IMR-90 (cell line): ENCODE measurements at regions not wholly inside any gene's neighbourhood (a gene's known extent, or its start where the extent isn't known, plus 50 kb on each side); places are given as distances from the start of the nearest gene placed in this dataset.

Source experiments
- ATAC-seq: fragments of 200-7000 bp; cut with Tn5 transposase; 2 replicates; pipeline ENCODE4 v1.9.1; 2020; ENCODE audit warnings: low read depth, mild to moderate bottlenecking, moderate library complexity
- BruUV-seq: library from RNA; stranded (reverse); fragments of 400-500 nt; replicated peaks from 2 replicates; lab custom pipeline; 2021; lab: Mats Ljungman, UMichigan
- CTCF ChIA-PET: fragments of 300-600 bp; formaldehyde crosslinking; extraction: SDS; loops from one replicate; lab custom pipeline; 2021; ENCODE audit warnings: antibody characterized with exemption; lab: Yijun Ruan, JAX
- POLR2A ChIA-PET: fragments of 300-600 bp; sonication (Branson Sonifier 250); formaldehyde crosslinking; loops from one replicate; lab custom pipeline; 2022; ENCODE audit warnings: antibody characterized with exemption; ENCODE audit not compliant: unreplicated experiment; lab: Charles Lee
- DNase-seq: peaks from one replicate; pipeline ENCODE4 v3.0.0; 2013
- H2AFZ ChIP-seq: replicated peaks from 2 replicates; pipeline ENCODE3; 2013; ENCODE audit warnings: low read length, mild to moderate bottlenecking; ENCODE audit not compliant: poor library complexity
- H2AK5ac ChIP-seq: 2 replicates; pipeline ENCODE4 v1.6.1; 2013; ENCODE audit warnings: low read depth, low read length, inconsistent platforms
- H2AK9ac ChIP-seq: replicated peaks from 2 replicates; pipeline ENCODE3; 2013; ENCODE audit warnings: mild to moderate bottlenecking, low read depth, low read length, moderate library complexity; ENCODE audit not compliant: poor library complexity
- H2BK120ac ChIP-seq: 2 replicates; pipeline ENCODE4 v1.6.1; 2013; ENCODE audit warnings: low read depth, low read length, inconsistent platforms
- H2BK15ac ChIP-seq: 3 replicates; pipeline ENCODE4 v1.6.1; 2013; ENCODE audit warnings: low read depth, low read length, inconsistent platforms
- H2BK20ac ChIP-seq: 2 replicates; pipeline ENCODE4 v1.6.1; 2013; ENCODE audit warnings: low read depth, mild to moderate bottlenecking, inconsistent platforms, low read length, moderate library complexity
- H2BK5ac ChIP-seq: 2 replicates; pipeline ENCODE4 v1.6.1; 2013; ENCODE audit warnings: mild to moderate bottlenecking, low read depth, low read length, inconsistent platforms; ENCODE audit not compliant: poor library complexity, severe bottlenecking
- H3K14ac ChIP-seq: replicated peaks from 2 replicates; pipeline ENCODE4 v1.6.1; 2013; ENCODE audit warnings: low read depth, low read length, inconsistent platforms
- H3K18ac ChIP-seq: 2 replicates; pipeline ENCODE4 v1.6.1; 2013; ENCODE audit warnings: low read depth, low read length, control low read depth
- H3K23ac ChIP-seq: 2 replicates; pipeline ENCODE4 v1.6.1; 2013; ENCODE audit warnings: low read depth, low read length, inconsistent platforms
- H3K27ac ChIP-seq: 2 replicates; pipeline ENCODE4 v1.5.1; 2013; ENCODE audit warnings: mild to moderate bottlenecking, control low read depth, low read length; ENCODE audit not compliant: insufficient read depth
- H3K27me3 ChIP-seq: 2 replicates; pipeline ENCODE4 v1.6.1; 2013; ENCODE audit warnings: low read length; ENCODE audit not compliant: control insufficient read depth, insufficient read depth
- H3K36me3 ChIP-seq: 2 replicates; pipeline ENCODE4 v1.6.1; 2013; ENCODE audit warnings: low read length, mixed read lengths; ENCODE audit not compliant: control insufficient read depth, insufficient read depth
- H3K4ac ChIP-seq: 2 replicates; pipeline ENCODE4 v1.6.1; 2013; ENCODE audit warnings: low read depth, low read length, inconsistent platforms
- H3K4me1 ChIP-seq: 2 replicates; pipeline ENCODE4 v1.6.1; 2013; ENCODE audit warnings: low read length, mixed read lengths; ENCODE audit not compliant: control insufficient read depth, insufficient read depth
- H3K4me2 ChIP-seq: 2 replicates; pipeline ENCODE4 v1.6.1; 2013; ENCODE audit warnings: low read depth, mild to moderate bottlenecking, control low read depth, low read length, moderate library complexity
- H3K4me3 ChIP-seq: 2 replicates; pipeline ENCODE4 v1.5.1; 2013; ENCODE audit warnings: low read depth, mild to moderate bottlenecking, control low read depth, low read length, moderate library complexity; ENCODE audit not compliant: insufficient read depth
- H3K56ac ChIP-seq: 2 replicates; pipeline ENCODE4 v1.6.1; 2013; ENCODE audit warnings: low read length, inconsistent platforms; ENCODE audit not compliant: insufficient read depth; ENCODE audit errors: extremely low read depth
- H3K79me1 ChIP-seq, 2 experiments: 2 replicates each; pipeline ENCODE4 v1.6.1; 2013; ENCODE audit warnings: low read length in 2 of 2, inconsistent platforms in 1 of 2, low read depth in 1 of 2
- H3K9ac ChIP-seq: 2 replicates; pipeline ENCODE4 v1.6.1; 2013; ENCODE audit warnings: low read depth, low read length, control low read depth
- H3K9me1 ChIP-seq: 2 replicates; pipeline ENCODE4 v1.6.1; 2013; ENCODE audit warnings: low read length, inconsistent platforms; ENCODE audit not compliant: insufficient read depth
- H3K9me3 ChIP-seq: 2 replicates; pipeline ENCODE4 v1.6.1; 2013; ENCODE audit warnings: low read length; ENCODE audit not compliant: control insufficient read depth, insufficient read depth
- H4K20me1 ChIP-seq: 2 replicates; pipeline ENCODE4 v1.6.1; 2013; ENCODE audit warnings: low read length, inconsistent platforms; ENCODE audit not compliant: insufficient read depth
- H4K5ac ChIP-seq: 2 replicates; pipeline ENCODE4 v1.6.1; 2013; ENCODE audit warnings: mild to moderate bottlenecking, low read depth, low read length, control low read depth
- H4K8ac ChIP-seq, 2 experiments: 2 replicates each; pipeline ENCODE4 v1.6.1; 2013; ENCODE audit warnings: low read depth in 2 of 2, low read length in 2 of 2, control low read depth in 1 of 2, inconsistent platforms in 1 of 2
- H4K91ac ChIP-seq: 2 replicates; pipeline ENCODE4 v1.6.1; 2013; ENCODE audit warnings: low read depth, low read length, inconsistent platforms; ENCODE audit not compliant: insufficient read depth
- BHLHE40 ChIP-seq: fragments of 150-350 bp; IDR thresholded peaks from 2 replicates; pipeline ENCODE4 v1.6.1; 2016; ENCODE audit warnings: mild to moderate bottlenecking, low read depth, low read length
- CHD1 ChIP-seq: IDR thresholded peaks from 2 replicates; pipeline ENCODE4 v1.6.1; 2012; ENCODE audit warnings: low read depth, low read length, improper control_type of control experiment
- CTCF ChIP-seq: conservative IDR thresholded peaks from 2 replicates; pipeline ENCODE4 v1.5.1; 2012; ENCODE audit warnings: mild to moderate bottlenecking, low read depth, low read length, improper control_type of control experiment
- ELK1 ChIP-seq: fragments of 150-350 bp; IDR thresholded peaks from 2 replicates; pipeline ENCODE4 v1.6.1; 2016; ENCODE audit warnings: low read depth, mild to moderate bottlenecking, low read length, moderate library complexity, borderline replicate concordance
- FOS ChIP-seq: fragments of 150-350 bp; IDR thresholded peaks from 2 replicates; pipeline ENCODE4 v1.6.1; 2016; ENCODE audit warnings: low read depth, low read length
- MAFK ChIP-seq: IDR thresholded peaks from 2 replicates; pipeline ENCODE4 v1.6.1; 2012; ENCODE audit warnings: low read depth, low read length, improper control_type of control experiment
- MAZ ChIP-seq: IDR thresholded peaks from 2 replicates; pipeline ENCODE4 v1.6.1; 2012; ENCODE audit warnings: low read depth, mild to moderate bottlenecking, low read length, improper control_type of control experiment, moderate library complexity, borderline replicate concordance
- MXI1 ChIP-seq: IDR thresholded peaks from 2 replicates; pipeline ENCODE4 v1.6.1; 2012; ENCODE audit warnings: low read depth, mild to moderate bottlenecking, low read length, moderate library complexity, borderline replicate concordance
- NFE2L2 ChIP-seq: fragments of 150-350 bp; IDR thresholded peaks from 2 replicates; pipeline ENCODE4 v1.6.1; 2016; ENCODE audit warnings: low read depth, mild to moderate bottlenecking, low read length
- POLR2A ChIP-seq: IDR thresholded peaks from 2 replicates; pipeline ENCODE4 v1.6.1; 2012; ENCODE audit warnings: mild to moderate bottlenecking, low read depth, low read length
- RAD21 ChIP-seq: IDR thresholded peaks from 2 replicates; pipeline ENCODE4 v1.6.1; 2012; ENCODE audit warnings: low read length, improper control_type of control experiment
- RCOR1 ChIP-seq: IDR thresholded peaks from 2 replicates; pipeline ENCODE4 v1.6.1; 2012; ENCODE audit warnings: mild to moderate bottlenecking, low read length, improper control_type of control experiment; ENCODE audit not compliant: insufficient replicate concordance
- RFX5 ChIP-seq: IDR thresholded peaks from 2 replicates; pipeline ENCODE4 v1.8.0; 2012; ENCODE audit warnings: low read depth, mild to moderate bottlenecking, low read length, moderate library complexity
- SMC3 ChIP-seq: fragments of 150-350 bp; IDR thresholded peaks from 2 replicates; pipeline ENCODE4 v1.6.1; 2016; ENCODE audit warnings: low read depth, mild to moderate bottlenecking, antibody characterized with exemption, low read length, moderate library complexity
- USF2 ChIP-seq: fragments of 150-350 bp; IDR thresholded peaks from 2 replicates; pipeline ENCODE4 v1.6.1; 2017; ENCODE audit warnings: mild to moderate bottlenecking, antibody characterized with exemption, low read length, low read depth
- WGBS, 2 experiments: methylation state at CpG; one replicate each; pipeline versions ENCODE4 v1.1.5 to v1.1.7; 2013; ENCODE audit warnings: missing lambda C conversion rate in 2 of 2; ENCODE audit not compliant: insufficient read length in 1 of 2; ENCODE audit errors: extremely low coverage in 2 of 2; 5-methylcytosine and 5-hydroxymethylcytosine counted together
- dilution Hi-C: fragments of 300-500 bp; cut with HindIII; formaldehyde crosslinking; loops from one replicate; pipeline ENCODE4 v1.14.3; 2018; ENCODE audit warnings: low sequenced_read_pairs; ENCODE audit not compliant: unreplicated experiment
- in situ Hi-C: fragments of 300-500 bp; cut with MboI; formaldehyde crosslinking; loops from 3 replicates; pipeline ENCODE4 v1.14.3; 2019; ENCODE audit warnings: low sequenced_read_pairs, inconsistent platforms, mixed read lengths
- intact Hi-C: fragments of 100-400 bp; cut with micrococcal nuclease; formaldehyde crosslinking; loops from 2 replicates; pipeline ENCODE4 v1.10.0; 2022

GRCh38 chr16:80319181-80319580, 221.6 kb upstream of the DYNLRB2 start:
- no TSS peak for BruUV-seq
- Histone ChIP-seq H3K4me3 (no peak overlapping the region), H3K56ac (no peak overlapping the region), H3K9me3 (no peaks in the 10 kb centered on the region), H3K4ac (no peak overlapping the region), H3K14ac (no peak overlapping the region), H2AFZ (no peak overlapping the region), H3K18ac (no peak overlapping the region), H3K36me3 (no peaks in the 10 kb centered on the region), H3K27ac (no peak overlapping the region), H4K8ac (no peak overlapping the region), H2BK5ac (no peak overlapping the region), H3K4me2 (no peak overlapping the region), H2AK9ac (no peak overlapping the region), H3K23ac (no peak overlapping the region), H2BK20ac (no peak overlapping the region), H3K9me1 (no peaks in the 10 kb centered on the region), H2AK5ac (no peak overlapping the region), H3K4me1 (no peaks in the 10 kb centered on the region), H4K20me1 (no peaks in the 10 kb centered on the region), H2BK15ac (no peak overlapping the region), H3K27me3 (peaks cover 2% of the 10 kb centered on the region), H2BK120ac (no peak overlapping the region), H3K9ac (no peak overlapping the region), H3K79me1 (no peaks in the 10 kb centered on the region), H4K5ac (no peak overlapping the region), H4K91ac (no peak overlapping the region)
- in situ Hi-C loops (no loop called here), intact Hi-C loops (loop anchor here (5.0 kb wide), 1 partner anchor 227 kb away; no protein-coding TSS in a partner anchor), dilution Hi-C loops (no loop called here)
- WGBS, 2 experiments = no CpG with 5 or more reads among the region's 3 CpGs
- ATAC-seq (no peak), DNase-seq (no peak)
- ChIA-PET CTCF (interaction anchor here (1.1 kb wide), 1 partner anchor 8 kb away, joined by 3 read pairs; no protein-coding TSS in a partner anchor), POLR2A (no interaction called here)
- no peak for TF ChIP-seq MAZ
- no peak for TF ChIP-seq MXI1
- no peak for TF ChIP-seq SMC3
- no peak for TF ChIP-seq RFX5
- no peak for TF ChIP-seq POLR2A
- no peak for TF ChIP-seq CHD1
- no peak for TF ChIP-seq USF2
- no peak for TF ChIP-seq BHLHE40
- TF ChIP-seq MAFK = no peak
- no peak for TF ChIP-seq FOS
- no peak for TF ChIP-seq RCOR1
- no peak for TF ChIP-seq ELK1
- peak; percentile 28; the same call in 1 of the 2 replicates for TF ChIP-seq RAD21
- TF ChIP-seq NFE2L2 = no peak
- peak; percentile 8; the same call in 1 of the 2 replicates for TF ChIP-seq CTCF
